C4-2B (cell line): ENCODE measurements at regions not wholly inside any gene's neighbourhood (a gene's known extent, or its start where the extent isn't known, plus 50 kb on each side); places are given as distances from the start of the nearest gene placed in this dataset.

ENCODE experiments used
- ZFX ChIP-seq: fragments of 450-650 bp; IDR thresholded peaks from 2 replicates; pipeline ENCODE4 v1.6.1; 2017
- TF ChIP-seq, protein P1 (sequence below): fragments of 450-650 bp; conservative IDR thresholded peaks from 2 replicates; pipeline ENCODE4 v1.5.1; 2017; ENCODE audit warnings: mild to moderate bottlenecking

- TF ChIP-seq, protein P1, sequence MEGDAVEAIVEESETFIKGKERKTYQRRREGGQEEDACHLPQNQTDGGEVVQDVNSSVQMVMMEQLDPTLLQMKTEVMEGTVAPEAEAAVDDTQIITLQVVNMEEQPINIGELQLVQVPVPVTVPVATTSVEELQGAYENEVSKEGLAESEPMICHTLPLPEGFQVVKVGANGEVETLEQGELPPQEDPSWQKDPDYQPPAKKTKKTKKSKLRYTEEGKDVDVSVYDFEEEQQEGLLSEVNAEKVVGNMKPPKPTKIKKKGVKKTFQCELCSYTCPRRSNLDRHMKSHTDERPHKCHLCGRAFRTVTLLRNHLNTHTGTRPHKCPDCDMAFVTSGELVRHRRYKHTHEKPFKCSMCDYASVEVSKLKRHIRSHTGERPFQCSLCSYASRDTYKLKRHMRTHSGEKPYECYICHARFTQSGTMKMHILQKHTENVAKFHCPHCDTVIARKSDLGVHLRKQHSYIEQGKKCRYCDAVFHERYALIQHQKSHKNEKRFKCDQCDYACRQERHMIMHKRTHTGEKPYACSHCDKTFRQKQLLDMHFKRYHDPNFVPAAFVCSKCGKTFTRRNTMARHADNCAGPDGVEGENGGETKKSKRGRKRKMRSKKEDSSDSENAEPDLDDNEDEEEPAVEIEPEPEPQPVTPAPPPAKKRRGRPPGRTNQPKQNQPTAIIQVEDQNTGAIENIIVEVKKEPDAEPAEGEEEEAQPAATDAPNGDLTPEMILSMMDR: no peak
- TF ChIP-seq ZFX: no peak
These were observed 100.2 kb upstream of the METTL14 start for GRCh38 chr4:118585015-118585414.
